ENCODE measurements at regions not wholly inside any gene's neighbourhood (a gene's known extent, or its start where the extent isn't known, plus 50 kb on each side); places are given as distances from the start of the nearest gene placed in this dataset.

- TF ChIP-seq EZH2 (IDR thresholded peaks at IDR 0.05; ENCODE audit: borderline replicate concordance, low read depth, low read length, severe bottlenecking) (no peak), MYC (IDR thresholded peaks at IDR 0.05; ENCODE audit: low read depth, low read length) (no peak)
Observed at GRCh38 chr5:110104060-110104725, 414.5 kb downstream of the MAN2A1 start.

Measured in endothelial cell of umbilical vein (primary cell).